ENCODE measurements at regions not wholly inside any gene's neighbourhood (a gene's known extent, or its start where the extent isn't known, plus 50 kb on each side); places are given as distances from the start of the nearest gene placed in this dataset.

GRCh38 chr11:23398052-23398451, 537.8 kb upstream of the CCDC179 start:
- TF ChIP-seq, protein P1, sequence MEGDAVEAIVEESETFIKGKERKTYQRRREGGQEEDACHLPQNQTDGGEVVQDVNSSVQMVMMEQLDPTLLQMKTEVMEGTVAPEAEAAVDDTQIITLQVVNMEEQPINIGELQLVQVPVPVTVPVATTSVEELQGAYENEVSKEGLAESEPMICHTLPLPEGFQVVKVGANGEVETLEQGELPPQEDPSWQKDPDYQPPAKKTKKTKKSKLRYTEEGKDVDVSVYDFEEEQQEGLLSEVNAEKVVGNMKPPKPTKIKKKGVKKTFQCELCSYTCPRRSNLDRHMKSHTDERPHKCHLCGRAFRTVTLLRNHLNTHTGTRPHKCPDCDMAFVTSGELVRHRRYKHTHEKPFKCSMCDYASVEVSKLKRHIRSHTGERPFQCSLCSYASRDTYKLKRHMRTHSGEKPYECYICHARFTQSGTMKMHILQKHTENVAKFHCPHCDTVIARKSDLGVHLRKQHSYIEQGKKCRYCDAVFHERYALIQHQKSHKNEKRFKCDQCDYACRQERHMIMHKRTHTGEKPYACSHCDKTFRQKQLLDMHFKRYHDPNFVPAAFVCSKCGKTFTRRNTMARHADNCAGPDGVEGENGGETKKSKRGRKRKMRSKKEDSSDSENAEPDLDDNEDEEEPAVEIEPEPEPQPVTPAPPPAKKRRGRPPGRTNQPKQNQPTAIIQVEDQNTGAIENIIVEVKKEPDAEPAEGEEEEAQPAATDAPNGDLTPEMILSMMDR (conservative IDR thresholded peaks at IDR 0.05; ENCODE audit: low read depth) = no peak
- no peak overlapping the region for H3K27ac ChIP-seq
- no peak for DNase-seq (ENCODE audit: low spot score)
- CTCF ChIA-PET = interaction anchor here (0.7 kb wide), 1 partner anchor 1063 kb away, joined by 3 read pairs; no protein-coding TSS in a partner anchor
- POLR2A ChIA-PET (ENCODE audit: low non-redundant PET) = no interaction called here

DNA sequence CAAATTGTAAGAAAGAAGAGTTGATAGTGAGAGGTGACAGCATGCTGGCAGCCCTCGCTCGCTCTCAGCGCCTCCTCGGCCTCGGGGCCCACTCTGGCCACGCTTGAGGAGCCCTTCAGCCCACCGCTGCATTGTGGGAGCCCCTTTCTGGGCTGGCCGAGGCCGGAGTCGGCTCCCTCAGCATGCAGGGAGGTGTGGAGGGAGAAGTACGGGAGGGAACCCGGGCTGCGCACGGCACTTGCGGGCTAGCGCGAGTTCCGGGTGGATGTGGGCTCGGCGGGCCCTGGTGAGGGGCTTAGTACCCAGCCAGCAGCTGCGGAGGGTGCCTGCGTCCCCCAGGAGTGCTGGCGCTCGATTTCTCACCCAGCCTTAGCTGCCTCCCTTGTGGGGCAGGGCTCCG, 539.7 kb upstream of the CCDC179 start:
- ChIA-PET POLR2A (ENCODE audit: low non-redundant PET) (no interaction called here), CTCF (no interaction called here)
- TF ChIP-seq, protein P1 (conservative IDR thresholded peaks at IDR 0.05; ENCODE audit: low read depth) = no peak
- no peak for DNase-seq (ENCODE audit: low spot score)
- no peak overlapping the region for H3K27ac ChIP-seq

- TF ChIP-seq, protein P1 (conservative IDR thresholded peaks at IDR 0.05; ENCODE audit: low read depth) = no peak
- H3K27ac ChIP-seq = no peak overlapping the region
- ChIA-PET POLR2A (ENCODE audit: low non-redundant PET) (no interaction called here), CTCF (no interaction called here)
- no peak for DNase-seq (ENCODE audit: low spot score)
Measured at GRCh38 chr11:23403210-23404185, 543.2 kb upstream of the CCDC179 start.

DNA sequence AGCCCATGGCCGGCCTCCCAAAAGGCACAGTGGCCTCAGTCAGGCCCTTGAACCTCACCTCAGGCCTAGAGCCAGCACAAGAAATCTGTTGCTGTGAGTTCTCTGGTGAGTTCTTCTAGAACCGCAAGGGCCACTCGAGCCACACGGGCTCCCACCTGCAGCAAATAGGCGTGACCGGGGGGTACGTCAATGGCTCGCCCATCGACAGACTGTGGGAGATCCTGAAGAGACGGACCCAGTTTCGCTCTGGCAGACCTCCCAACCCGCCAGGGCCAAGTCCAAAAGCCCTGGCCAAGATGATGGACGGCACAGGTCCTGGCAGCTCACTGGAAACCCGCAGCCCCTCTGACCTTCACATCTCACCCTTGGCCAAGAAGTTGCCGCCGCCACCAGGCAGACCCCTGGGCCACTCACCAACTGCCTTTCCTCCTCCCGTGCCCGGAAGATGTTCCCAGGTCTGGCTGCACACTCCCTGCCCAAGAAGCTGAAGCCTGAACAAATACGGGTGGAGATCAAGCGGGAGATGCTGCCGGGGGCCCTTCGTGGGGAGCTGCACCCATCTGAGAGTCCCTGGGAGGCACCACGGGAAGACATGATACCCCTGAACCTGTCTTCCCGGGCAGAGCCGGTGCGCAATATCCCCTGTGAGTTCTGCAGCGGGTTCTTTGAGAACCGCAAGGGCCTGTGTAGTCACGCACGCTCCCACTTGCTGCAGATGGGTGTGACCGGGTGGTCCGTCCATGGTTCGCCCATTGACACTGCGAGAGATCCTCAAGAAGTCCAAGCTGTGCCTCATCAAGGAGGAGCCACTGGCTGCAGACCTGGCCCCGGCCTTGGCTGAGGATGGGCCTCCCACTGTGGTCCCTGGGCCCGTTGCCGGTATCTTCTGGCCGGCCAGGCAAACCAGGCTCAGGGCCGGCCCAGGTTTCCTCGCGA, 544.2 kb upstream of the CCDC179 start:
- TF ChIP-seq, protein P1 (conservative IDR thresholded peaks at IDR 0.05; ENCODE audit: low read depth) = no peak
- no peak for DNase-seq (ENCODE audit: low spot score)
- POLR2A ChIA-PET (ENCODE audit: low non-redundant PET) = no interaction called here
- CTCF ChIA-PET = no interaction called here
- no peak overlapping the region for H3K27ac ChIP-seq

- ChIA-PET CTCF (no interaction called here), POLR2A (ENCODE audit: low non-redundant PET) (no interaction called here)
- H3K27ac ChIP-seq = no peak overlapping the region
- DNase-seq (ENCODE audit: low spot score) = no peak
- TF ChIP-seq, protein P1 (conservative IDR thresholded peaks at IDR 0.05; ENCODE audit: low read depth) = no peak
Measured at GRCh38 chr11:23405350-23405937, 545.2 kb upstream of the CCDC179 start.

Data from RWPE1 (cell line).